Activated CD4-positive, alpha-beta T cell treated with anti-CD3 and anti-CD28 coated beads, Interleukin-2, amount 50 U/mL, for 1 hour (primary cell): ENCODE measurements at regions not wholly inside any gene's neighbourhood (a gene's known extent, or its start where the extent isn't known, plus 50 kb on each side); places are given as distances from the start of the nearest gene placed in this dataset.

Source experiments
- DNase-seq: peaks from one replicate; pipeline ENCODE4 v3.0.0-alpha.2; 2020

- DNase-seq: peak; percentile 89
Measured at GRCh38 chr1:181142096-181142958, 53.8 kb downstream of the IER5 start.

- DNase-seq: no peak
Measured at GRCh38 chr1:181143102-181143859, 54.8 kb downstream of the IER5 start.

- no peak for DNase-seq
Measured at GRCh38 chr1:181144238-181144637, 55.7 kb downstream of the IER5 start.

- DNase-seq: no peak
Measured at GRCh38 chr1:181148636-181149035, 60.1 kb downstream of the IER5 start.

- DNase-seq: peak; percentile 56
Measured at GRCh38 chr1:181149326-181150125, 61.0 kb downstream of the IER5 start.

- no peak for DNase-seq
Measured at GRCh38 chr1:181150273-181150672, 61.8 kb downstream of the IER5 start.

GRCh38 chr1:181150842-181151241 lies 62.3 kb downstream of the IER5 start:
- DNase-seq: no peak

GRCh38 chr1:181151378-181152326 lies 63.2 kb downstream of the IER5 start:
- DNase-seq: no peak

GRCh38 chr1:181152892-181153633 lies 64.6 kb downstream of the IER5 start:
- DNase-seq: no peak

- DNase-seq: no peak
Measured at GRCh38 chr1:181153634-181153961, 65.1 kb downstream of the IER5 start.

- no peak for DNase-seq
Measured at GRCh38 chr1:181155339-181155738, 66.8 kb downstream of the IER5 start.

- peak; percentile 40 for DNase-seq
Measured at GRCh38 chr1:181159451-181160140, 71.1 kb downstream of the IER5 start.

- DNase-seq: no peak
Measured at GRCh38 chr1:181160322-181160721, 71.8 kb downstream of the IER5 start.

- no peak for DNase-seq
Measured at GRCh38 chr1:181160998-181161870, 72.7 kb downstream of the IER5 start.

- DNase-seq: no peak
Measured at GRCh38 chr1:181163662-181164061, 75.2 kb downstream of the IER5 start.

GRCh38 chr1:181166377-181167196 lies 78.1 kb downstream of the IER5 start:
- peak; percentile 69 for DNase-seq

- DNase-seq: no peak
Measured at GRCh38 chr1:181169281-181169865, 80.9 kb downstream of the IER5 start.

- no peak for DNase-seq
Measured at GRCh38 chr1:181170194-181170593, 81.7 kb downstream of the IER5 start.
